ENCODE measurements at regions not wholly inside any gene's neighbourhood (a gene's known extent, or its start where the extent isn't known, plus 50 kb on each side); places are given as distances from the start of the nearest gene placed in this dataset.

DNA sequence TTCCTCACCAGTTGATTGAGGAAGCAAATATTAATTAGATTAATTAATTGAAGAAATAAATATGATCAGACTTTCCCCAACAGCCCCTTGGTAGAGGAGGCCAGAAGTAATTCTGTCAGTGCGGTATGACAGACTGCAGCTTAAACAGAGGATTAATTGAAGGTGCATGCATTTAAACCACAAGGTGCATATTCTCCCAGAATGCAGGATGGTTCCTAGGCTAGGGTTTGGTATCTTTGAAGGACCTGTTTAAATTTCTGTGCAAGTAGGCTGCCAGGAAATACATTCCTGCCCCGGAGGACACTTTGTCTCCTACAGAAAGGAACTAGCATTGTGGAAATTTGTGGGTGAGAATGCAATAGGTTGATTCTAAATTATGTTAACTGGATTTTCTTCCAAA is 50.5 kb upstream of the PALM2AKAP2 start:
- Histone ChIP-seq H3K4me1 (replicated peaks in 1 of 2) (no peaks in the 10 kb centered on the region), H3K27me3 (no peaks in the 10 kb centered on the region), H3K27ac (no peak overlapping the region), H3K9me3 (replicated peaks in 1 of 3) (no peaks in the 10 kb centered on the region), H3K36me3 (replicated peaks in 1 of 2) (no peaks in the 10 kb centered on the region), H3K4me3 (no peak overlapping the region)
- DNase-seq: no peak
- 75 to 83% (median 79%) methylated on average over 2 of the region's 2 CpGs for WGBS, 4 donors
- intact Hi-C loops (cut with DNase I): no loop called here
- no peak for TF ChIP-seq POLR2A (IDR thresholded peaks at IDR 0.05)
- no peak for TF ChIP-seq CTCF (IDR thresholded peaks at IDR 0.05)
